Middle frontal gyrus (tissue), 1 donor: ENCODE measurements at regions not wholly inside any gene's neighbourhood (a gene's known extent, or its start where the extent isn't known, plus 50 kb on each side); places are given as distances from the start of the nearest gene placed in this dataset.

Experiments used
- DNase-seq: peaks from one replicate; pipeline ENCODE4 v3.0.0-alpha.2; 2015; ENCODE audit warnings: low spot score; ENCODE audit errors: extremely low spot score

DNA sequence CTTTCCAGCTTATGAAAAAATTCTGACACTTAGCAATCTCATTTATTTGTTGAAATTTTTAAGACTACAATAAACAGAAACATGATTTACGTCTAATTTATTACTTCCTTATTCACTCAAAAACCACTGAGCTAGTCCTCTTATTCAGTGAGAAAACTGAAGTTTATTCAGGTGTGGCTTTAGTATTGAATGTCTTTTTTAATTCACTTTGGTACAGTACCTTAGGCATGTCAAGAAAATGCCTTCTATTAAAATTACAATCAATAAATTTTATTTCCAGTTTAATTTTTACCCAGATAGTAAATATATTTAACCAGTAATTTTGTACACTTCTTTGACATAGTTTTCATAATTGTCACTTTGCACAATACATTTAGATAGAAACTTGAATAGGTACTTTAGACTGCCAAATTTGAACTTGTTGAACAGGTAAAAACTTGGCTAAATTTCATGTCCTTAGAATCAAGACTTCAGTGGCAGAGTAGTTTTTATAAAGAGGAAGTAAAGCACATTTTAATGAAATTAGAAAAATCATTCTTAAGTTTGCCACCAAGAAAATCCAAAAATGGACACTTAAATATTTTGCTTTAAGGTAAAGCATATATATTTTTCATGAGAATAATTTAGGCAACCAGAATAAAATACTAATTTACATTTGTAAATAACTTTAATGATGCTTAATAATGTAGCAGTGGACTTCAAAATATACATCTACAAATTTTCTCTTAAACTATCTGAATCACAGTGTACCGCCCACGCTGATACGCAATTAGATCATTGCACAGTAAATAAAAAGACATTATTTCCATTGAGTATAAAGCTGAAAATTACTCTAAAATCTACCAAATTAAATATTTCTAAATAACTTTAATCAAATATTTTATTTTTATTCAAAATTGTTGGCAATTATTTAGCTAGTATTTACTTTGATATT, 159.1 kb downstream of the RASSF9 start:
- no peak for DNase-seq

DNA sequence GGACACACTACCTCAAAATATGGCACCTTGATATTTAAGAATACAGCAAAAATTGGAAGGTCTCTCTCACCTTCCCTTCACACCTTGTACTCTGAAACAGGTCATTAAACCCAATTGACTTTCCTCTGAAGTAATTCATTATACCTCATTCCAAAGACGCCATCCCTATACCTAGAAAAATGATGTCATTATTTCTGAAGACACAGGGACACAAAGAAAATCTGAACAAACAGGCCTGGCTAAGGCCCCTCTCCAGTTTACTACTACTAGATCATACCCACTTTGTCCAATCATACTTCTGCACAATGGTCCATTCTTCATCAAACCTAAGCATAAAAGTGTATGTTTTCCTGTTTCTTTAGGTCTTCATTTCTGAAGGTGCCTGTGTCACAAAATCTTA, 156.9 kb downstream of the RASSF9 start:
- DNase-seq = no peak

DNA sequence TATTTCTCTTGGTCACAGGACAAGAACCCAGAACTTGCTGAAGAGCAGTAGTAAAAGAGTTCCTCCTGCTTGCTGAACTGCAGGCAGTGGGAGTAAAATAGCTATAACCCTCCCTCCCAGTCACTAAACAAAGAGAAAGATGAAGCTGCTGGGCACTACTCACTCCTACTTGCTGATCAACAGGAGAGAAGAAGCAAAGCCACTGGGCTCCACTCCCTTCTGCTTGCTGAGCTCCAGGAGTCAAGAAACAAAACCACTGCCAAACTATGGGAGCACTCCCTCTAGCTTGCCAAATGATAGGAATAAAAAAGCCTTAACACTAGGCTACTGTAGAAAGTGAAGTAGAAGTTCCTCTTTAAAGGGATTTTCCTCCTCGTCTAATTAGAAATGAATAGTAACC, 155.3 kb downstream of the RASSF9 start:
- no peak for DNase-seq

DNA sequence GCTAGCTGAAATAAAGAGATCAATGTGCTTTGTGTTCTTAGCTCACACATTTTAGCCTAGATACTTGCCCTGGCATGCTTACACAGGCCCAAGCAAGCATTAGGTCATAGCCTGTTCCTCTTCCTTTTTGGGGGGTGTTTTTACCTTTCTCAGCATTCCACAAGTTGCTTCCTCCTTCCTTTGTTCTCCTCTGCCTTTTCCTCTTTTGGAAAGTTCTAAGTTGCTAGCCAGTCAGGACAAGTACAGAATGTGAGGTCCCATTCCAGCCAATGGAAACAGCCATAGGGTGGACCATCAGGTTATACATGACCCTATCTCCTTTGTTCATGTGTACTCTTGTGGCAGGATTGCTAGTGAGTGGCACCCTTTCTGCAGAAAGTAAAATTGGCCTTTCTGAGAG, 154.9 kb downstream of the RASSF9 start:
- no peak for DNase-seq

DNA sequence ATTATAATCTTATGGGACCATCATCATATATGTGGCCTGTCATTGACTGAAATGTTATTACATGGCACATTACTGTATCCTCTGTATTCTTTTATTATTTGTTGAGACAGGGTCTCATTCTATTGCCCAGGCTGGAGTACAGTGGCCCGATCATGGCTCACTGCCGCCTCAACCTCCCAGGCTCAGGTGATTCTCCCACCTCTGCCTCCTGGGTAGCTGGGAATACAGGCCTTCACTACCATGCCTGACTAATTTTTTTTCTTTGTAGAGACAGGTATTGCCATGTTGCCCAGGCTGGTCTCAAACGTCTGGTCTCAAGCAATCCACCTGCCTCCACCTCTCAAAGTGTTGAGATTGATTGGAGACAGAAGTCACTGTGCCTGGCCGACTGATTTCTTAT, 153.2 kb downstream of the RASSF9 start:
- DNase-seq = no peak

DNA sequence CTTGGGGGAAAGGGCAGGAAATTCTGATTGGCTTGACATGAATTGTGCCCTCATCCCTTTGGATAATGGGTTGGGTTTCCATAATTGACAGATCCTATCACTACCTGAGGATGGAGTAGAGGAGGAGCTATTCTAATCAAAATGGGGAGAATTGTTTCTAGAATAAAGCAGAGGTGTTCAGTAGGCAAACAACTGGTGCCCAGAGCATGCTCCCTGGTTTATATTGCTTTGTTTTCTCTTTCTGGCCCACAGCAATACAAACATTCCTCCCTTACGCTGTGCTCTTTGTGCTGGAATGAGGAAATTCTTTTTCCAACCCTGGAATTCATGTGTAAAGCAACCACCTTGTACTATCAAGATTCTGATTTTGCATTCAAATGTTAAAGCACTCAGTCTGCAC, 147.4 kb downstream of the RASSF9 start:
- DNase-seq = no peak

DNA sequence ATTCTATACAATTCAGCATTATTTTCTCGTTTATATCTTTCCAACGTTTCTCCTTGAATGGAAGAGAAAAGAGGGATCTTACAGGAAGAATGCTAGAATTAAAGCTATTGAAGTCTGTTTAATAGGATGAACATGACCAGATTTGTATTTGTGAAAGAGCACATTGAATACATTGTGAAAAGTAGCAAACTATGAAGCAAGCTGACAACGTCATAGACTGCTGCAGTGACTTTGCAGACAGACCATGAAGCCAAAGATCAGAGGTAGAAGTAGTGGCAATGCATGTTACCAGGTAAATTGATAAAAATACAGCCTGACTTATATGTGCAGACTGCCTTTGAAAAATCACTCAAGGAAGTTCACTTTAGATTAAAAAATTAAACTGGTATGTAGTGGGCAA, 146.1 kb downstream of the RASSF9 start:
- DNase-seq = no peak

DNA sequence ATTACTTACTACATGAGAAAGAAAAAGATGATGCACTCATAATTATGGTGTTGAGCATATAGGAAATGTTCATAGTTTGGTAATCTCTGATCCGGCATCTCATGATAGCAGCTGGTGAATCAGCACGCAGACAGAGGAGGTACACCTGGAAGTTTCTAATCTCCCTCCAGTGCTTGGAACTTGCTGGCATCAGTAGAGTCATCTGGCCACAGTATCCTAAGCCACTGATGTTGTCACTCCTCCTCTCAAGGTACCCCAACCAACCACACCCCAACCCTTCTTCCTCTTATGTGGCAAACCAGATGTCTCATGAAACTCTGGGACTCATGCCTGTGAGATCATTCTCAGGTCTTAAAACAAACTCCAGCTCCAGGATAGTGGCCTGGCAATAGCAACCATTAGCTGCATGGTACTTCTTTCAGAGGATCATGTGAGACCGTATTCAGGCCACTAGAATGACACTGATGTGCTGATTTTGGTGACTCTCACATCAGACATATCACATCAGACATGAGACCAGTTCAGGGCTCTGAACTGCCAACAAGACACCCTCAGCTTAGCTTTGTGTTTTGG, 143.0 kb downstream of the RASSF9 start:
- no peak for DNase-seq

DNA sequence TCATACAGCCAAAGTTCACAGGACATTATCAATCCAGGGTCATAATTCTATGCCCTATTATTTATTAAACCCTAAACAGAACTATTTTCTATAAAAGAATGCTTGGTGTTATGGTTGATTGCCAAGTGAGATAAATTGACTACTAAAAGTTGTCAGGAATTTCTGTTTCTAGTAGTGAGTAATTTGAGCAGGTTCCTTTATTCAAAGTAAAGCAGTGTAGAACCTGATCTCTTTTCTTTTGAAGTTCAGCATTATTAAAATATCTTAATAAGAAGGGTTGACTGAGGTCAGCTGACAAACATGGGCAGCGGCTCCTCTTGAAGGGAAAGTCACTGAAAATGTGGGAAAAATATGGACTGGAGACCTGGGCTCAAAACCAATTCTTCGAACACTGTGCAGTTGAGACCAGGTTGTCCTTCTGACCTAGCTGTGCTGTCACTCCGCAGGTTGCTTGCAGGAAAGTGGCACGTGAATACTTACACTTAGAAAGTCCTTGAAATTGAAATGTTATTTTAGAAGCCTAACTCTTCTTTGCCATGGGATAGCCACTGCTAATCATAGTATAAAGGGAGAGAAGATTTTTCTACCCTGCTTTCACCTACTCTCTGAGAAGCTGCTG, 141.0 kb downstream of the RASSF9 start:
- DNase-seq = no peak

DNA sequence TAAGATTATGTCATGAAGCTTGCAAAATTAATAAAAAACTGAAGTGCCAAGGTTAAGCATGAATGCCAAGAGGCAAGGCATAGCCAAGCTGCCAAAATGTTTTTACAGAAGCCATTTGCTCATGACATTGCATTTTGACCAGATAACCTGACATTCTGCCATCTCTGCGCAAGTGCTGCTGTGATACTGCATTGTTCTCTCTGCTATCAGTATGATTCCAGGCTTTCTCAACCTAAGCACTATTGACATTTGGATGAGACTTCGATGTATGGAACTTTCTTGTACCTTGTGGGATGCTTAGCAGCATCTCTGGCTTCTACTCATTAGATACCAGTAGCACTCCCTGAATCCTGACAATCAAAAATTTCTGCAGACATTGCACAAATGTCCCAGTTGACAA, 139.2 kb downstream of the RASSF9 start:
- no peak for DNase-seq

DNA sequence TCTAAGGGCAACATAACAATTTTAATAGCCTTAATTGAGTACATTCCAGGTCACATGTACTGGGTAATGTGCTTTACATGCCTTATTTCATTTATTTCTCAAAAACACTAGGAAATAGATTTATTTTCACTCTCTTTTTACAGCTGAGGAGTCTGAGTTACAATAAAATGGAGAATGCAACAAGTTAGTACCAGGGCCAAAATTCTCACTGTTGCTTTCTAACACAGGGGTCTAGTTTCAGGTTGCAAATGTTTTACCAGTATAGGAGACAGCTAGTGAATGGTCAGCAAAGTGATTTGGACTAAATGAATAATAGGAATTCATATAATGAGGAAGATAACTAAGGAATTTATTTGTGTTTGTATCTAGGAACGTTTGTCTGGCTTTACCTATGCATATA, 137.3 kb downstream of the RASSF9 start:
- DNase-seq = no peak

DNA sequence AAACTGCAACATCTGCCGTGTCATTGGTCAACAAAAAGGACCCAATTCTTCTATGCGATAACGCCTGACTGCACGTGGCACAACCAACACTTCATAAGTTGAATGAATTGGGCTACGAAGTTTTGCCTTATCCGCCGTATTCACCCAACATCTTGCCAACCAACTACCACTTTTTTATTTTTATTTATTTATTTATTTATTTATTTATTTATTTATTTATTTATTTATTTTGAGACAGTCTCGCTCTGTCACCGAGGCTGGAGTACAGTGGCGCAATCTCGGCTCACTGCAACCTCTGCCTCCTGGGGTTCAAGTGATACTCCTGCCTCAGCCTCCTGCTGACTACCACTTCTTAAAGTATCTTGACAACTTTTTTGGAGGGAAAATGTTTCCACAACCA, 127.4 kb downstream of the RASSF9 start:
- no peak for DNase-seq

DNA sequence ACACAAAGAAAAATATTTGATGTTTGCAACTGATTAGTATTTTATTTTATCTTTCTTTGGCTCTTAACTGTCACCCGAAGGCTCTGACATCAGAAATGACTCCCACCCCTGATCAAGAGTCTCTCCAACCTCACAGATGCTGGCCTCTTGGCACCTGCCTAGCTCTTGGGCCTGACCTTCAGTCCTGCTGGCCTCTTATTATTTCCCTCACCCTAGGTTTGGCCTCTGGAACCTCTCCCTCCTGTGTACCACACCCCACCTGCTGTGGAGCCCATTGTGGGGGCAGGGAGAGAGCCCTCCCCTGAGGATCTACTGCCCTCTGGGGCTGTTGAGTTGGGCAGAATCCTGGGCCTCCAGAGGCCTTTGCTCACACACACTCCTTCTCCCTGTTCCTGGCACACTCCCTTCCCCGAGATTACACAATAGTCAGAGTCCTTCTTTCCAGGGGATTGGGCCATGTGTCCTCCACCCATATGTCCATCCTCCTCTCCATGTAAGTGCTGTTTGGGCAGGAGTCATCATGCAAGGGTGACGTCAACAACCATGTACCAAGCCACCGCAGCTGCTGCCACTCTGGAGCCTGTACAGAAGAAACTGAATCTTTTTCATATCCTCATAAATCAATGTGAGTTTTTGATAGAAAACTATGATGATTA, 124.3 kb downstream of the RASSF9 start:
- DNase-seq = no peak

DNA sequence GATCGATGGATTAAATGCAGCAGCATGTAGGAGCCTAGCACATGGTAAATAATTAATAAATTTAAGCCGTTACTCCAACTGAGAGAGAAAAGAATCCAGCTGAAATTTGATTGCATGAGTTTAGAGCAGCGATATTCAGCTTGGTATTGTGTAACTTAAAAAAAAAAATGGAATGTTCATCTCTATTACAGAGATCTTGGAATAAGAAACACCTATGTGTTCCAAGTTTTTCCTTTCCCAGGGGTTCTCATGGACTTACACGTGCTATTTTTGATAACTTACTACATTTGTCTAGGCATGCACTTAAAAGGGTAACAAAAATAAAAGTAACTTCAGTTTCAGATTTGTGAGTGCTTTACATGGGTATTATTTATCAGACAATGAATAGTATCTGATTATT, 122.8 kb downstream of the RASSF9 start:
- no peak for DNase-seq

DNA sequence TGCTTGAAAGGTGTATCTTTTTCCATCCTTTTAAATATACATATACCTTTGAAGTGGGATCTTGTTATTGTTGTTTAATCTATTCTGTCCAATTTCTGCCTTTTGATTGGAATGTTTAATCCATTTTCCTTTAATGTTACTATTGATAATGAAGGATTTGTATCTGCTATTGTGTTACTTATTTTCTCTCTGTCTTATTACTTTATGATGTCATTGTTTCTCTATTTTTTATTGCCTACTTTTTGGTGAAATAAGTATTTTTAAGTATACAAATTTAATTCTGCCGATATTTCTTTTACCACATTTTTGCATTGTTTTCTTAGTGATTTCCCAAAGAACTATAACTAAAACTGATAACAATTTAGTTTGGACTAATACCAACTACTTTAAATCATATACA, 121.8 kb downstream of the RASSF9 start:
- no peak for DNase-seq

DNA sequence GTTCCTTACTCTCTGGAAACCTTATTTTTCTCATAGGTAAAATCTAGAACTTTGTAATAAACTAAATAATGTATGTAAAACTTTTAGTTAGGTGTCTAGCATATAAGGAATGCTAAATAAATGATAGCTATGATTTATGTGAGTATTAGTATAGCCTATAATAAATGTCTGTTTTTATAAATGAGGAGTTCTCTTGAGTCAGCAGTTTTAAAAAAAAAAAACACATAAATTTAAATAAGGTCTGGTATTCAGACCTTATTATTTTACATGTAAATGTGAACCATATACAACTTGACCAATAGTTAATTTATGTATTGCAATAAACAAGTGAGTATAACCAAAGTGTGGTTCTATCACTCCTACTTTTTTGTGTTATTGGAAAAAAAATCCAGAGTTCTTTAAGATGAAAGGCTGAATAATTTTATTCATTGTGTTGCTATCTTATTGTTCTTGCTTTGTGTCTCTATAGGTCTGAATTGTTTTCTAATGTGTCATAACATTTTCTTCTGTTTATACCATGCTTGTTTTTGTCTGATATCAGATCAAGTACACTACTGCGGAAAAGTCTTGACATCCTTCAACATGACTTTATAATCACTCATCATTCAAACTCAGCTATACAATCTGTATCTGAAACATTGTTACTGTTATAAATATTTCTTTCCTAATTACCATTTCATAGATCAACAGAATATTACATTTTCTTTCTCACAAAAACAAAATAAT, 115.7 kb downstream of the RASSF9 start:
- no peak for DNase-seq

DNA sequence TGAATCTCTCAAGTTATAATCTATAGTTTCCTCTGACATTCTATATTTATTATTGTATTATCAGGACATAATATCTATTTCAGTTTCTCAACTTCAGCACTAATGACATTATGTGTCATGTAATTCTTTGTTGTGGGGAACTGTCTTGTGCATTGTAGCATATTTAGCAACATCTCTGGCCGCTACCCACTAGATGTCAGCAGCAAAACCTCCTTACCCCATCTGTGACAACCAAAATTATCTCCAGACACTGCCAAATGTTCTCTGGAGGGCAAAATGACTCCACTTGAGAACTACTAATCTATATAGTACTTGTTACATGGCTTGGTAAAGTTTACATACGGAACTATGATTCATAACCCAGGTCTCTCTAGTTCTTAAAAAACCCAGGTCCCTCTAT, 110.2 kb downstream of the RASSF9 start:
- DNase-seq = no peak

DNA sequence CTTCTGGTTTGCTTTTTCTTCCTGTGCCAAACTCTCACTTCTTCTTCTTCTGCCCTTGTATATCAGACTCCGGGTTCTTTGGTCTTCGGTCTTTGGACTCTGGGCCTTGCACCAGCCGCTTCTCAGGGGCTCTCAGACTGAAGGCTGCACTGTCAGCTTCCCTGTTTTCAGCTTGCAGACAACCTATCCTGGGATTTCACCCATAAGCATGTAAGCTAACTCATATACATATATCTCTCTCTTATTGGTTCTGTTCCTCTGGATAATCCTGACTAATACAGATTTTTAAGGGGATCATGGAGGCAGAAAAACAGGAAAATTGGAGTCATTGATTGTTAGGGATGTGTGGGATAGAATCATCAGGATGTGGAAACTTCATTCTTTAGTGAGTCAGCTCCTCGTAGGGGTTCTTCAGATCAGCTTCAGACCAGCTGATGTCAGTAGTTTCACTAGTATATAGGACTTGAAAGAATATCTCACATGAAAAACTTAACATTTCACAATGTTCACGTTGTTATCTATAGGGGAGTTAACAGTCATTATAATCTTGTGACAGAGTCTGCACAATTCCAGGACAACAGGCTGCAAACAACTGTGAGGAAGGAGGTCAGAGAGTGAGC, 102.9 kb downstream of the RASSF9 start:
- DNase-seq = no peak

DNA sequence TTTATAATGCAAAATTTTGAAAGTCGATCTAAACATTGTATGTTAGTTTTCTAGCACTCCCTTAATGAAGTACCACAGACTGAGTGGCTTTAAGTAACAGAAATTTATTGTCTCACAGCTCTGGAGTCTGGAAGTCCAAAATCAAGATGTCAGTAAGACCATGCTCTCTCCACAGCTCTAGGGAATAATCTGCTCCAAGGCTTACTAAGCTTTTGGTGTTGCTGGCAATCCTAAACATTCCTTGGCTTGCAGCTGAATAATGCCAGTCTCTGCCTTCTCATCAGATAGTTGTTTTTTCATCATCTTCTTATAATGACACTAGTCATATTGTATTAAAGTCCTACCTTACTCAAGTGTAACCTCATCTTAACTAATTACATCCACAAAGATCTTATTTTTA, 102.2 kb downstream of the RASSF9 start:
- DNase-seq = no peak

DNA sequence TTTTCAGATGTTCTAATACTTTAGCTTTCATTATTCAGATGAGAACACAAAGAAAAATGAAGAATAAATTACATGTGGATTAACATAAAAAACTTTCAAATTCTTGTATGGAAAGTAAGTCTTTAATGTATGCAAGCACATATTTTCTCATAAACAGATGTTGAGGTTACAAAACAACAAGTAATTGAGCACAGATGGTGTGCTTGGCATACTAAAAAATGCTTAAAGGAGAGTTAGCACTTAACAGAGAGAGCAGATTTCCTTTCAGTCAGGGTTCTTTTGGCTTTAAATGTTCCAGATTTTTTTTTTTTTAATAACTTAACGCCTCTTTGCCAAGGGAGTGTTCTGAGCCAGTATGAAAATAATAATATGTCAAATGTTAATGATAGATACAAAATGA, 96.0 kb downstream of the RASSF9 start:
- DNase-seq = no peak

DNA sequence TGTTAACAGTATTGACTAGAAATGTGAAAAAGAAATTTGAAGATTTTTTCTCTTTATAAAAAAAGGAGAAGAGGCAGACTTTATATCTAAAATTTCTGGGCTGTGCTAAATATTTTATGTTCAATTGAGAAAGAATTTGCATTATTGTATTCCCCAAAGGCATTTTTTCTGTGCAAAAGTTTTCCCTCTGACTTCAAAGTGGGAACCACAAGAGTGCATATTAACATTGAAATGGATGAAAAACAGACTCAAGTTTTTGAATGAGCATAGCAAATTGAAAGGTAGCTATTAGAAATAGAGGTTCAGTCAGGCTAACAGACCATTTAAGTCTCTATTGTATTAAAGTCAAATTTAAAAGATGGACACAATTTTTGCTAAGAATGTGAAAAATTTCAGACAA, 95.2 kb downstream of the RASSF9 start:
- no peak for DNase-seq
